ENCODE measurements at regions not wholly inside any gene's neighbourhood (a gene's known extent, or its start where the extent isn't known, plus 50 kb on each side); places are given as distances from the start of the nearest gene placed in this dataset.

DNA sequence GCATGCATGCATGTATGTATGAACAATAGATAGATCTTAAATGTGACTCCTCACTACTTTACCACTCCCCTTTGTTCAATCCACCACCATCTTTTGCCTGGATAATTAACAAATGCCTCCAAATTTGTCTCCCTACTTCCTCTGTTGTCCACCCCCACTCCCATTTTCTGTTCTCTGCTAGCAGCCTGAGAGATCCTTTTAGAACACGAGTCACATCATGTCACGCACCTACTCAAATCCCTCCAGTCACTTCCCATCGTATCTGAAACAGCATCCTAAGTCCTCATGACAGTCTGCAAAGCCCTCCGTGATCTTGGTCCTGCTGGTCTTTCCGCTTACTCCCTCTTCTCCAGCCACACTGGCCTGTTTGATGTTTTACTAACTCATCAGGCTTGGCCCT lies 527.3 kb downstream of the EPHA4 start:
- in situ Hi-C loops (cut with HindIII; ENCODE audit: low sequenced_read_pairs): no loop called here

DNA sequence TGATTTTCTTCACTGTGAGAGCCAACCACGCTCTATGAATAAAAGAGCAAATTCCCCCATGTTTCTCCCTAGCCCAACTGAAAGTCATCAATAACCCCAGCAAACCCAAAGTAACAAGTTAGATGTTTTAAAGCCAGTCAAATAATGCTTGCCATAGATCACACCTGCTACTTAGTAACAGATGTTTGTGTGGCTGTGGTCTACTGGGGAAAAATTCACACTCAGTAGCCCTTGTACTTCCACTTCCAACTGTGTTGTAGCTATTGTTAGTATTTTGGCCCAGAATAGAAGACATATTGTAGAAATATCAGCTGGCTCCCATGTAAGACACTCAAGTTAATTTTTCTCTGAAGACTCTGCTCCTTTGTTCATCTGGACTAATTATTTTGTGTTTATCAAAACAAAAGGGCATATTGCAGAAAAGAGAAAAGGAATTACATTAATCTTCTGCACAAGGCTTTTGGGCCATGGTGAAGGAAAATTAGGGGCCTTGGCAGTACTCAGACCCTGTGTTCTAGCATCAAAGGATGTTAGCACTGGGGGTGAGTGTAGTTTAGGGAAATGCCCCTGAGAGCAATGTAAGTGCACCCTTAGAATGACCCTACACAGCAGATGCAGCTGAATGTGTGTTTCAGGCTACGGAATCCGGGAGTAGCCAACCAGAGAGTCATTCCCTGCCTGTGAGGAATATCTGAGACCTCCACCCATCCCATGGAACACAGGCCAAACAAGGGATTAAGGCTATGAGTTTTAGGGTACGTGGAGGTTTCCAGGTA lies 521.9 kb downstream of the EPHA4 start:
- in situ Hi-C loops (cut with HindIII; ENCODE audit: low sequenced_read_pairs): no loop called here

- in situ Hi-C loops (cut with HindIII; ENCODE audit: low sequenced_read_pairs): no loop called here
Measured at GRCh38 chr2:221051162-221051561, 520.9 kb downstream of the EPHA4 start.

DNA sequence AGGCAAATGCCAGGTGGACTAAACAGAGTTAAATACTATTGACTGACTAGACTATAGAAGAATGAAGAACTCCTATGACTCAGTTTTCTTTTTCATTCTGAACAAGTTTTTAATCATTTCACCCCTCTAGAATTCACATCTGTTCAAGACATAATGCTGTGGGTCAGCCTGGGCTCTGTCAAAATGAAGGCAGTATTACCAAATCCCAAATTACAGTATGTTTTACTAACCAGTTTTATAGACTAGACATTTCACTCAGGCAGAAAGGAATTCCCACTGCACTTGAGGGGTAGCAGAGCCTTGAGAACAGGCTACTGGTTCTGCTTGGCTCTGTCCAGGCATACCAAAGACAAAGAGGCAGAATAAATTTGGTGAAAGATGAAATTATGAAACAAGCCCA lies 511.7 kb downstream of the EPHA4 start:
- in situ Hi-C loops (cut with HindIII; ENCODE audit: low sequenced_read_pairs): no loop called here

- in situ Hi-C loops (cut with HindIII; ENCODE audit: low sequenced_read_pairs): no loop called here
Measured at GRCh38 chr2:221063568-221063967, 508.5 kb downstream of the EPHA4 start.

DNA sequence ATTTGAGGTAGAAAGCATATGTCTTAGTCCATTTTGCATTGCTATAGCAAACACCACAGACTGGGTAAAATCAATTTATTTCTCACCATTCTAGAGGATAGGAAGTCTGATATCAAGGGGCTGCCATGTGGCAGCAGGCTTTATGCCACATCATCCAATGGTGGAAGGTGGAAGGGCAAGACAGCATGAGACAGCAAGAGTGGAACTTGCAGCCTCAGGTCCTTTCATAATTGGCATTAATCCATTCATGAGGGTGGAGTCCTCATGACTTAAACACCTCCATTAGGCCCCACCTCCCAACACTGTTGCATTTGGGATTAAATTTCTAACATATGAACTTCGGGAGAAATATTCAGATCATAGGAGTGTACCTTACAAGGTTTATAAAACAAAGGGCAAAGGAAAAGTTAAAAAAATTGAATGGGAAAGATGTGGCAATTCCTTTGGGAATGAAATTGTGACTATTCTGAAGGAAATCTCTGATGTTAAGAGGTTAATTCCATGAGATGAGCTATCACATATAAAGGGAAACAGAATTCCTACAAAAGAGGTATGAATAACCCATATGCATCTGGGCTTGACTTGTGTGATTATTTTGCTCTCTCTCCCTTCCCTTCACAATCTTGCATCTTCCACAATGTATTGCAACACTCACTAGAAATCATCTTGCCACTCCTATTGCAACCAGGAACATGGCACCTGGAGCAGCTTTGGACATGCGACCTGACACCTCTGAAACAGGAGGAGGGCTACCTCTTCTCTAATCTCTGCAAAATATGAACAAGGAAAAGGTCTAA lies 507.8 kb downstream of the EPHA4 start:
- in situ Hi-C loops (cut with HindIII; ENCODE audit: low sequenced_read_pairs): no loop called here

GRCh38 chr2:221064880-221065279 lies 507.2 kb downstream of the EPHA4 start:
- in situ Hi-C loops (cut with HindIII; ENCODE audit: low sequenced_read_pairs): no loop called here

DNA sequence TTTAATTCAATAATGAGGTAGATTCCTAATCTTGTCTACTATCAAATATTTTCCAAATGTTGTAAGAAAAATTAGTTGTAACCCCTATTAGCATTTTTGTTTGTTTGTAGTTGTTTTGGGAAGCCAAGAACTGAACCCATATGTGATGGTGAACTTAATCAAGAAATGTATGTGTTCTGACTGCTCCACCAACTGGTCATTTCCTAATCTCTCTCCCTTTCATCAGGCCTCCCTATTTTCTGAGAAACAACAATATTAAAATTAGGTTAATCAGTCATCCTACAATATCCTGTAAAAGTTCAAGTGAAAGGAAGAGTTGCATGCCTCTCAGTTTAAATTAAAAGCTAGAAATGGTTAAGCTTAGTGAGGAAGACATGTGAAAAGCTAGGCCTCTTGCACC lies 504.0 kb downstream of the EPHA4 start:
- in situ Hi-C loops (cut with HindIII; ENCODE audit: low sequenced_read_pairs): no loop called here

GRCh38 chr2:221070106-221070505 lies 502.0 kb downstream of the EPHA4 start:
- in situ Hi-C loops (cut with HindIII; ENCODE audit: low sequenced_read_pairs): no loop called here

DNA sequence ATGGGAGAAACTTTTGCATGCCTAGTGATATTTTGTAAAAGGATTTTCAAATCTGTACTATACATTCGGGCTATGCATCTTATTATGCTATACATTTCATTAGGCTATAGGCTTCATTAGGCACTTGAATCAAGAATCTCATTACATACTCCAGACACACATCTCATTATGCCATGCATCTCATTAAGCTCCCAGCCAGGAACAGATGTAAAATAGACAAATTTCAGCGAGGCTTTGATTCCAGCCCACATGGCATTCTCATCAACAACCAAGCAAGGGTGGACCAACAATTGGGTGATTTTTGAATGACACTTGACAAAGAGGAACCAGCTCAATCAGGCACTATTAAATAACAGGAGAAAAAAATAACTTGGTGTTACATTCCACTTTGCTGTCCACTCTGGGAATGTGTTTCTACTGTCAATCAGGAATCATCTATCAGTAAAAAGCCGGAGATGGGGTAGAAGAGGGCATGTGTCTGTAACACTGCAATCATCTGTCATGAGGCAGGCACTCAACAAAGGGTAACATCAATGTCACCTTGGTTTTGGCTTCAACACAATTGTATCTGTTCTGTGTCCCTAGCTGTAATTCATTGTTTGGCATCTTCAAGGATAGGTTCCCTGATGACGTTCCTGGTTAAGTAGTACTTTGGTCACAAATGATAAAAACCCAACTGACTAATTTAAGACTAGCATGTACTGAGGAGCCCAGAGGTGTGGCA lies 498.6 kb downstream of the EPHA4 start:
- in situ Hi-C loops (cut with HindIII; ENCODE audit: low sequenced_read_pairs): no loop called here

DNA sequence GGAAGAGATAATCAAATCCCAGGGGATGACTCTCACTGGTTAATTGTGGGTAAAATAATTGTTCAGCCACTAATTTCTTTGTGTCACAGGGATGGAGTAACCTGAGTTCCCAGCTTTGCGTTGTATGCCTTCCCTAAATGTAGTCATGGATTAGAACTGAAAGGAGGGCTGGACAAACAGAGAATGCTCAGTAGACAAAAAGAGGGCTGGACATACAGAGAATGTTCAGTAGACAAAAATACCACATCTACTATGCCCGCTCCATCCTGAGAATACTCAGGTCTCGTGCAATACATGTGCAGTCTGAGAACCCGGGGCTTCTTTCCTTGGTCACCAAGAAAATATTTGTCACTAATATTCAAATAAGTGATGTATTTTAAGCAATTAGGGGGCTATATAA lies 497.9 kb downstream of the EPHA4 start:
- in situ Hi-C loops (cut with HindIII; ENCODE audit: low sequenced_read_pairs): no loop called here

DNA sequence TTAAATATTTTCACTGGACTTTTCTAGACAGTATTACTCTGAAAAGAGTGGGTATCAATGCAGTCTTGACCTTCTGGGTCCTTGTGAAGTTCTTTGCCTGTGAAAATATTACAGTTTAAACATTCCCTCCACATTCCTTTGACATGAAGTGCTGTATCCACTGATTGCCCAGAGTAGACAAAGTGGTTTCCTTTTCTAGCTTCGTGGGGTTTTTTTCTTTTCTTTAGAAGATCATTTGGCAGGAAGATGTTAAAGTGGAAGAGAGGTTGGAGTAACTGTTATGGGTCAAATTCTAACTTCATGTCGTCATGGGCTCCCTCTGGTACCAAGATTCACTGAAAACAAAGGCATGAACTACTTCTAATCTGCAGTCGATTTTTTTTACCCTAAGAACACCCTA lies 496.9 kb downstream of the EPHA4 start:
- in situ Hi-C loops (cut with HindIII; ENCODE audit: low sequenced_read_pairs): no loop called here

DNA sequence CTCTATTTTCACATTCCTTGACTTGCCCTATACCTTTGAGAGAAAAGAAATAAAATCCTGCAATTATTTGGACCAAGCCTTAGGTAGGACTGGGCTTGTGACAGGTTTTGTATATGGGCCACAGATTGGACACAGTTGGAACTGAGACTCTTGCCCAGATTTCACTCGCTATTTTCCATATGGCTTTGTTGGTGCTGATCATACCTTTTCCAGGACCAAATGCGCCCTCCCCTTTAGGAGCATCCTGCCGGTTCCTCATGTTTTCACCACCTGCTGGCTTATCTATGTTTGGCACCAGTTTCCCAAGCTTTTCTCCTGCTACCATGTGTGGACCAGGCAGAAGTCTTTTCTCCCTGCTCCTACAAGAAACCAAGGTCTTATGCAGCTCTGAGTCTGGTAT lies 494.9 kb downstream of the EPHA4 start:
- in situ Hi-C loops (cut with HindIII; ENCODE audit: low sequenced_read_pairs): no loop called here

DNA sequence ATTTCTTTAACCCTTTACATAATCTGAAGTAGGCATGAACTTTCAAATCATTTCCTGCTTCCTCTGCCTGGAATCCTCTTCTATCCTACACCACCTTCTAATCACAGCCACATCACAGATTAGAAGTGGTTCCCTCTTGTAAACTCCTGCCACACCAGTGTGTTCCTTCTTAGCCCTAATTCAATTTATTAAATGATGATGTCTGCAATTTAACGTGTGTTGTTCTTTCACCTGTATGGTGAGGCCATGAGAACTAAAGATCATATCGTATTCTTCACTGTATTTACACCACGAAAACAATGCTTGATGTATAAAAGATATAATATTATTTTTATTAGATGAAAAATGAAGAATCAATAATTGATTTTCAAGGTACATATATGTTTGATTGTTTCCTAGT lies 494.3 kb downstream of the EPHA4 start:
- in situ Hi-C loops (cut with HindIII; ENCODE audit: low sequenced_read_pairs): no loop called here

- in situ Hi-C loops (cut with HindIII; ENCODE audit: low sequenced_read_pairs): no loop called here
Measured at GRCh38 chr2:221085341-221085900, 486.7 kb downstream of the EPHA4 start.

DNA sequence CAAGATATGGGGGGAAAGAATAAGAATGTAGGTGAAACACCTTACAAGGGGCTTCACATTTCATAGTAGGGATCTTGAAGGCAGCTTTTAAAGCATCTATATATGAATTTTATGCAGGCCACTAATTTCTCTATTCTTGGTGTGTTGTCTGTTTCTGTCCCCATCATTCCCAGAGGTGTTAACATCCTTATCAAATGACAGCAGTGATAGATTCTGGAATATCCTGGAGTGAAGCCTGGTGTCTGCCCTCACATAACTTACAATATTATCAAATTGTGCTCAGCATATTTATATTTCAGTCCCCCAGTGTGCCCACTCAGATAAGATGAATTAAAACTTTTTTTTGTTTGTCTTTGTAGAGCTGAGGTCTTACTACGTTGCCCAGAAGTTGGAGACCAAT lies 486.2 kb downstream of the EPHA4 start:
- in situ Hi-C loops (cut with HindIII; ENCODE audit: low sequenced_read_pairs): no loop called here

DNA sequence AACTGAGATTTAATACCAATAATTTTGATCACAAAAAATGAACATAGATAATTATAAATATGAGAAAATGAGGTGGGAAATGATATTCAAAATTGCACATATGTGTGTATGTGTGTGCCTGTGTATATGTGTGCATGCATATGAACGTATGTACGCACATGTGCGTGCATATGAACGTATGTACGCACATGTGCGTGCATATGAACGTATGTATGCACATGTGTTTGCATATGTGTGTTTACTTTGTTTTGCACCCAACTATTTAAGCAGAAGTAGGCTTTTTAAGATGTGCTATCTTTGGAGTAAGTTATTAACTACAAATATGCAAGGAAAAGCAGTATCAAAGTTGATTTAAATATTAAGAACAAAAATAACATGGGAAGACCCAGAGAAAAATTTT lies 484.3 kb downstream of the EPHA4 start:
- in situ Hi-C loops (cut with HindIII; ENCODE audit: low sequenced_read_pairs): no loop called here

- in situ Hi-C loops (cut with HindIII; ENCODE audit: low sequenced_read_pairs): no loop called here
Measured at GRCh38 chr2:221088506-221088905, 483.6 kb downstream of the EPHA4 start.

DNA sequence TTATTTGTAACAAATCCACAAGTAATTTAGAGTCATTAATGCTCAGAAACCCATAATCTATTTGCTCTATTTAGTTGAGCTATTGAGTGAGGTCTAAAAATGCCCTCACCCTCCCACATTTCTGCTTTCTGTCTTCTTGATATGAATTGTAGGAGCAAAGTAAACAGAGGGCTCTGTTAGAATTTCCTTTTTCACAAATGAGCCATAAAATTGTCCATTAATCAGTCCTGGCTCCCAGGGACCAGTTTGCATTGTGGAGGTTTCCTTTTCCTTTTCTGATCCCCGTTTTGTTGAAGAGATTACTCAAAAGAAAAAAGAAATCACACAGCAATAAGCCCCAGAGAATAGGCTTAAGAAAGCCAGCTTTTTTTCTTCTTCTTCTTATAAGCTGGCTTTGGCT lies 476.7 kb downstream of the EPHA4 start:
- in situ Hi-C loops (cut with HindIII; ENCODE audit: low sequenced_read_pairs): no loop called here

DNA sequence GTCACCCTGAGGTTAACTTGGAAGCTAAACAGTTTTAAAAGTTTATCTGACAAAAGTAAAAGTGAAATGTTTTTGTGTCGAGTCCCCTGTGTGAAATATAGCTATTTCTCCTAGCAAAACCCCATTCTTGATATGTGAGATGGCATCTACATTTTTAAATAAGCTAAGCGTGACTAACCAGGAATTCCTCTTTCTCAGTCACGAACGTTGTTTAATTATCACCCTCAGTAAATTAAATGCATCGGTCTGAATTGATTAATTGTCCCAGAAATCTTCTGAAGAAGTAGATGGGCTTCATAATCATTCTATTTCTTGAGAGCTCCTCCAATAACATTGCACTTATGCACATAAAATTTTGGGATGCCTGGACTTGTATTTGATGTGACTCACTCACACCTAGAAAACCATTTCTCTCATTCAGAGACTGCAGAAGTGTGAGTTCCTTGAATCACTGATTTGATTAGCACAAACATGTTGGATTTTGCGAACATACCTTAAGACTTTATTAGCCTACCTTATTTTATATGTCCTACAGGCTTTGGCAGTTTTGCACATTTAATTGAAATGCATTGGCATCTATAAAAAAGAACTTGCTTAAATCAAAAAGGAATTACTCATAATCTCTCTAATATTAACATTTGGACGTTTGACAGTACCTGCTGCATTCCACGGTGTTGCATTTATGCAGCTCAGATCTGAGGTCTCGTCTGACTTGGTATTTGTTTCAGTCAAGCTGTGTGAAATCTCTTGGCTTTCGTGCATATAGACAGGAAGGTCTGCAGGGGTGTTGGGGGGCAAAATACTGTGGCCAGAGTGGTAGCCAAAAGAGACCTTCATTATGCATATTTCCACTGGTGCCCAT lies 475.2 kb downstream of the EPHA4 start:
- in situ Hi-C loops (cut with HindIII; ENCODE audit: low sequenced_read_pairs): no loop called here

DNA sequence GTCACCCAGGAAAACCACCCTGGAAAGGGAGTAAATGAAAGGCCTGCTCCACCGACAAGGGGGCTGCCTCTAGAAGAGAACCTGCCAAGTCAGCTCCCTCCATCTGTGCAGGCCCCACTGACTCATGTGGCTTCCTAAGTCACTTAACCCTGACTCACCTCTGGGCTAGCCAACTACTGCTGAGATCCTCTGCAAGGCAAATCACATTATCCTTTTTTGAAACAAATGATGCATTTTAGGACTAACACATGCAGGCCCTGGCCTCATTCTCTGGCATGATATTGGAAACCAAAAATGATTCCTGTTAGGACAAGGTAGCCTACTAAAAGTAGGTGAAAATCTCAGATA lies 474.6 kb downstream of the EPHA4 start:
- in situ Hi-C loops (cut with HindIII; ENCODE audit: low sequenced_read_pairs): no loop called here

Measured in DLD1 (cell line).